ENCODE measurements at regions not wholly inside any gene's neighbourhood (a gene's known extent, or its start where the extent isn't known, plus 50 kb on each side); places are given as distances from the start of the nearest gene placed in this dataset.

- CTCF ChIA-PET = no interaction called here
- H3K9me3 ChIP-seq (replicated peaks; ENCODE audit: control insufficient read depth, insufficient read depth, low read length) = peaks cover 6% of the 10 kb centered on the region
- dilution Hi-C loops (cut with MboI; ENCODE audit: extremely low pct_ligation_motif_present, low sequenced_read_pairs) = no loop called here
- intact Hi-C loops (cut with micrococcal nuclease) = no loop called here
- no peaks in the 10 kb centered on the region for H3K79me2 ChIP-seq (ENCODE audit: control insufficient read depth, insufficient read depth, low read length)
- H3K27me3 ChIP-seq (ENCODE audit: control insufficient read depth in 2 of 2, insufficient read depth in 2 of 2, low read length in 2 of 2) = no peaks in the 10 kb centered on the region
- no peak overlapping the region for H3K9ac ChIP-seq (replicated peaks; ENCODE audit: extremely low read depth, insufficient read depth, low read length)
- no peaks in the 10 kb centered on the region for H3K4me1 ChIP-seq (ENCODE audit: control insufficient read depth, extremely low read depth, insufficient read depth, low read length)
- H3K36me3 ChIP-seq (ENCODE audit: control insufficient read depth in 2 of 2, extremely low read depth in 1 of 2, insufficient read depth in 2 of 2, low read length in 2 of 2) = no peaks in the 10 kb centered on the region
- H3K4me3 ChIP-seq (replicated peaks in 1 of 3; ENCODE audit: insufficient read depth in 1 of 3, low read depth in 1 of 3, low read length in 3 of 3) = no peak overlapping the region
- no peak overlapping the region for H3K27ac ChIP-seq (ENCODE audit: insufficient read depth, low read depth, low read length)
- H3K9me1 ChIP-seq (replicated peaks; ENCODE audit: control insufficient read depth, extremely low read depth, insufficient read depth, low read length) = no peaks in the 10 kb centered on the region
- H3K4me2 ChIP-seq (ENCODE audit: insufficient read depth, low read length) = no peak overlapping the region
- FAIRE-seq (no peak), DNase-seq (ENCODE audit: low read depth, low spot score) (no peak)
- TF ChIP-seq JUN (IDR thresholded peaks at IDR 0.05; ENCODE audit: borderline replicate concordance, insufficient read depth, insufficient read length, low read depth) = no peak
- no peak for TF ChIP-seq GATA2 (IDR thresholded peaks at IDR 0.05; ENCODE audit: insufficient read depth, insufficient read length, low read depth, low read length)
- no peak for TF ChIP-seq CTCF (IDR thresholded peaks at IDR 0.05; ENCODE audit: extremely low read depth in 1 of 2, insufficient read depth in 1 of 2, low read depth in 1 of 2, low read length in 2 of 2)
- no peak for TF ChIP-seq MYC (IDR thresholded peaks at IDR 0.05; ENCODE audit: low read depth, low read length)
- TF ChIP-seq POLR2AphosphoS5 (IDR thresholded peaks at IDR 0.05; ENCODE audit: insufficient read depth, low read depth, low read length) = no peak
- TF ChIP-seq POLR2A (IDR thresholded peaks at IDR 0.05; ENCODE audit: low read depth, low read length) = no peak
- no peak for TF ChIP-seq FOS (IDR thresholded peaks at IDR 0.05; ENCODE audit: borderline replicate concordance, insufficient read depth, low read length)
- no peak for TF ChIP-seq EZH2 (IDR thresholded peaks at IDR 0.05; ENCODE audit: borderline replicate concordance, low read depth, low read length, severe bottlenecking)
- TF ChIP-seq MAX (IDR thresholded peaks at IDR 0.05; ENCODE audit: insufficient read depth, insufficient read length) = no peak
- no peaks in the 10 kb centered on the region for H4K20me1 ChIP-seq (replicated peaks; ENCODE audit: control insufficient read depth, extremely low read depth, insufficient read depth, low read length)
- no TSS peak for BruUV-seq (replicated peaks)
- POLR2A ChIA-PET = no interaction called here
- no peak overlapping the region for H2AFZ ChIP-seq (ENCODE audit: low read depth, low read length)
Observed at GRCh38 chr17:71292006-71292405, 828.8 kb upstream of the SOX9 start.

Measured in endothelial cell of umbilical vein (primary cell).